GM12892 (cell line): ENCODE measurements at regions not wholly inside any gene's neighbourhood (a gene's known extent, or its start where the extent isn't known, plus 50 kb on each side); places are given as distances from the start of the nearest gene placed in this dataset.

Experiments used
- POLR2A ChIP-seq: IDR thresholded peaks from 2 replicates; pipeline ENCODE4 v1.6.1; 2011; ENCODE audit warnings: low read depth, low read length, control low read depth
- POLR2AphosphoS5 ChIP-seq: IDR thresholded peaks from 2 replicates; pipeline ENCODE4 v1.6.1; 2011; ENCODE audit warnings: low read depth, low read length, control low read depth

DNA sequence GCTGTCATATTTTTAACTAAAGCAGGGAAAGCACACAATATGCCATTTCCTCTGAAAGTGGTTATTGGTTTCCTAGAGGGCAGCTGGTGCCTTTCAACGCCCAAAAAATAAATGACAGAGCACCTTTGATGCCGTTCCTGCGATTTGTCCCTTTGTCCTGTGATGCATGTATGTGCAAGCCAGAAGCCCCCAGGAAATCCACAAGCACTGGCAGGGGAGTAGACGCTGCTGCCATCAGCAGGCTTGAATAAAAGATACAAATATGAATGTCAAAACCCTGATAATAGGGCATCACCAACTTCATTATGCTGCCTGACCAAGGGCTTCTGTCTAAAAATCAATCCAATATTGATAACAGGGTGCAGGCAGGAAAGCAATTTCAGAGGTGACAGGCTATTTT, 246.1 kb downstream of the FBXO15 start:
- TF ChIP-seq POLR2A (no peak), POLR2AphosphoS5 (no peak)
